Endodermal cell (in vitro differentiated cells): ENCODE measurements at regions not wholly inside any gene's neighbourhood (a gene's known extent, or its start where the extent isn't known, plus 50 kb on each side); places are given as distances from the start of the nearest gene placed in this dataset.

ENCODE experiments used
- DNase-seq: peaks from one replicate; pipeline ENCODE4 v3.0.0-alpha.2; 2017
- H3K27ac ChIP-seq: 2 replicates; pipeline ENCODE4 v1.5.1; 2013; ENCODE audit warnings: mild to moderate bottlenecking, low read depth, low read length, moderate library complexity
- H3K27me3 ChIP-seq: 2 replicates; pipeline ENCODE4 v1.6.1; 2013; ENCODE audit warnings: mild to moderate bottlenecking, low read length, moderate library complexity; ENCODE audit not compliant: insufficient read depth, control insufficient read depth, poor library complexity, severe bottlenecking
- H3K36me3 ChIP-seq: 2 replicates; pipeline ENCODE4 v1.7.0; 2013; ENCODE audit warnings: mild to moderate bottlenecking, low read length, moderate library complexity; ENCODE audit not compliant: control insufficient read depth, insufficient read depth
- H3K4me1 ChIP-seq: one replicate; pipeline ENCODE4 v1.7.0; 2013; ENCODE audit warnings: low read length; ENCODE audit not compliant: control insufficient read depth, insufficient read depth
- H3K4me3 ChIP-seq: 2 replicates; pipeline ENCODE4 v1.5.1; 2013; ENCODE audit warnings: mild to moderate bottlenecking, low read length, moderate library complexity
- H3K9ac ChIP-seq: 2 replicates; pipeline ENCODE4 v1.6.1; 2013; ENCODE audit warnings: mild to moderate bottlenecking, low read length, moderate library complexity; ENCODE audit not compliant: poor library complexity, severe bottlenecking; ENCODE audit errors: extremely low read depth
- H3K9me3 ChIP-seq: 2 replicates; pipeline ENCODE4 v1.6.1; 2013; ENCODE audit warnings: mild to moderate bottlenecking, low read length, moderate library complexity; ENCODE audit not compliant: control insufficient read depth
- H3K27ac Mint-ChIP-seq: 2 replicates; pipeline ENCODE4 v1.8.0; 2020; ENCODE audit warnings: mixed read lengths
- H3K27me3 Mint-ChIP-seq: 2 replicates; pipeline ENCODE4 v1.8.0; 2021; ENCODE audit warnings: mild to moderate bottlenecking, mixed read lengths; ENCODE audit not compliant: insufficient read depth
- H3K36me3 Mint-ChIP-seq: 2 replicates; pipeline ENCODE4 v1.8.0; 2020; ENCODE audit warnings: low read depth, mixed read lengths
- H3K4me1 Mint-ChIP-seq: 2 replicates; pipeline ENCODE4 v1.8.0; 2020; ENCODE audit warnings: mixed read lengths
- H3K4me3 Mint-ChIP-seq: 2 replicates; pipeline ENCODE4 v1.8.0; 2020; ENCODE audit warnings: mild to moderate bottlenecking, moderate library complexity, mixed read lengths
- H3K9me3 Mint-ChIP-seq: 2 replicates; pipeline ENCODE4 v1.8.0; 2020; ENCODE audit warnings: mild to moderate bottlenecking, mixed read lengths
- CTCF ChIP-seq: fragments of 200-600 bp; sonication (generic); conservative IDR thresholded peaks from 2 replicates; pipeline ENCODE4 v1.5.0; 2021; ENCODE audit warnings: antibody characterized with exemption, mild to moderate bottlenecking
- WGBS, 2 experiments: methylation state at CpG; one replicate each; pipeline versions ENCODE4 v1.1.5 to v1.1.7; 2013; ENCODE audit warnings: missing lambda C conversion rate in 2 of 2, mixed read lengths in 1 of 2; ENCODE audit not compliant: insufficient coverage in 1 of 2, insufficient read length in 1 of 2; 5-methylcytosine and 5-hydroxymethylcytosine counted together

- Histone ChIP-seq H3K36me3 (no peaks in the 10 kb centered on the region), H3K4me1 (no peaks in the 10 kb centered on the region), H3K9me3 (peaks cover 44% of the 10 kb centered on the region), H3K9ac (no peak overlapping the region), H3K4me3 (peak overlapping the region; percentile 63), H3K27ac (no peak overlapping the region), H3K27me3 (no peaks in the 10 kb centered on the region)
- H3K27ac Mint-ChIP-seq: no peak overlapping the region
- 87 to 96% methylated on average over 2 to 3 of the region's 3 CpGs for WGBS, 2 experiments
- no peaks in the 10 kb centered on the region for H3K4me1 Mint-ChIP-seq
- DNase-seq: peak; percentile 41
- peaks cover 49% of the 10 kb centered on the region for H3K9me3 Mint-ChIP-seq
- H3K27me3 Mint-ChIP-seq: no peaks in the 10 kb centered on the region
- peaks cover 5% of the 10 kb centered on the region for H3K36me3 Mint-ChIP-seq
- TF ChIP-seq CTCF: no peak
- H3K4me3 Mint-ChIP-seq: no peak overlapping the region
Measured at GRCh38 chr2:146094185-146094584, 1574.3 kb upstream of the ZEB2 start.

GRCh38 chr2:146081459-146081858, 1561.5 kb upstream of the ZEB2 start:
- TF ChIP-seq CTCF: no peak
- no peaks in the 10 kb centered on the region for H3K36me3 Mint-ChIP-seq
- Histone ChIP-seq H3K27me3 (no peaks in the 10 kb centered on the region), H3K36me3 (no peaks in the 10 kb centered on the region), H3K4me1 (no peaks in the 10 kb centered on the region), H3K9ac (no peak overlapping the region), H3K4me3 (no peak overlapping the region), H3K9me3 (no peaks in the 10 kb centered on the region), H3K27ac (no peak overlapping the region)
- no peaks in the 10 kb centered on the region for H3K4me1 Mint-ChIP-seq
- H3K9me3 Mint-ChIP-seq: peaks cover 6% of the 10 kb centered on the region
- no CpG with 5 or more reads among the region's 1 CpG for WGBS, 2 experiments
- H3K27me3 Mint-ChIP-seq: no peaks in the 10 kb centered on the region
- H3K27ac Mint-ChIP-seq: no peak overlapping the region
- no peak overlapping the region for H3K4me3 Mint-ChIP-seq
- DNase-seq: no peak

- Histone ChIP-seq H3K36me3 (no peaks in the 10 kb centered on the region), H3K9ac (no peak overlapping the region), H3K4me1 (no peaks in the 10 kb centered on the region), H3K4me3 (no peak overlapping the region), H3K27me3 (no peaks in the 10 kb centered on the region), H3K9me3 (no peaks in the 10 kb centered on the region), H3K27ac (no peak overlapping the region)
- no peak for TF ChIP-seq CTCF
- no peak for DNase-seq
- no peaks in the 10 kb centered on the region for H3K36me3 Mint-ChIP-seq
- peaks cover 6% of the 10 kb centered on the region for H3K9me3 Mint-ChIP-seq
- no peak overlapping the region for H3K27ac Mint-ChIP-seq
- WGBS, 2 experiments: 100% methylated on average over 1 of the region's 2 CpGs; no CpG with 5 or more reads in 1 of the 2 experiments
- H3K4me3 Mint-ChIP-seq: no peak overlapping the region
- H3K27me3 Mint-ChIP-seq: no peaks in the 10 kb centered on the region
- no peaks in the 10 kb centered on the region for H3K4me1 Mint-ChIP-seq
Measured at GRCh38 chr2:146080925-146081324, 1561.0 kb upstream of the ZEB2 start.
